ENCODE measurements at regions not wholly inside any gene's neighbourhood (a gene's known extent, or its start where the extent isn't known, plus 50 kb on each side); places are given as distances from the start of the nearest gene placed in this dataset.

GRCh38 chr2:15040429-15041084, 408.0 kb downstream of the LRATD1 start:
- TF ChIP-seq ZNF664 (tag by site-specific recombination; IDR thresholded peaks at IDR 0.05) (no peak), ZFP37 (tag by site-specific recombination; IDR thresholded peaks at IDR 0.05) (no peak), YY1 (tag by site-specific recombination; IDR thresholded peaks at IDR 0.05) (no peak), KLF8 (tag by site-specific recombination; IDR thresholded peaks at IDR 0.05) (no peak), ZNF362 (tag by site-specific recombination; IDR thresholded peaks at IDR 0.05) (no peak), ZBTB21 (tag by site-specific recombination; IDR thresholded peaks at IDR 0.05) (no peak), ZSCAN5A (tag by site-specific recombination; IDR thresholded peaks at IDR 0.05) (no peak), ZNF776 (tag by site-specific recombination; IDR thresholded peaks at IDR 0.05; ENCODE audit: borderline replicate concordance) (no peak), SP7 (tag by site-specific recombination; IDR thresholded peaks at IDR 0.05) (no peak), ZXDB (tag by site-specific recombination; IDR thresholded peaks at IDR 0.05) (no peak), ZNF654 (tag by site-specific recombination; IDR thresholded peaks at IDR 0.05; ENCODE audit: low read depth) (no peak), ZSCAN30 (tag by site-specific recombination; IDR thresholded peaks at IDR 0.05) (no peak)
- POLR2A ChIA-PET, result no interaction called here
- Histone ChIP-seq H3K9me3 (ENCODE audit: control insufficient read depth, insufficient read depth, low read depth, low read length) (no peaks in the 10 kb centered on the region), H3K4me1 (ENCODE audit: control insufficient read depth, insufficient read depth, low read length) (peaks cover 6% of the 10 kb centered on the region; the same call in 1 of the 2 replicates), H3K36me3 (ENCODE audit: control insufficient read depth in 2 of 2, insufficient read depth in 1 of 2, low read length in 2 of 2) (no peaks in the 10 kb centered on the region), H3K4me3 (ENCODE audit: low read depth, low read length) (no peak overlapping the region), H3K27ac (ENCODE audit: extremely low read depth, low read depth, low read length) (no peak overlapping the region)
- CTCF ChIA-PET, result interaction anchor here (0.7 to 3.0 kb wide), 3 partner anchors 17 to 507 kb away, joined by 3 to 9 read pairs (median 4); no protein-coding TSS in a partner anchor

- Histone ChIP-seq H3K36me3 (ENCODE audit: control insufficient read depth in 2 of 2, insufficient read depth in 1 of 2, low read length in 2 of 2) (no peaks in the 10 kb centered on the region), H3K27ac (ENCODE audit: extremely low read depth, low read depth, low read length) (no peak overlapping the region), H3K4me1 (ENCODE audit: control insufficient read depth, insufficient read depth, low read length) (peaks cover 6% of the 10 kb centered on the region; the same call in 1 of the 2 replicates), H3K9me3 (ENCODE audit: control insufficient read depth, insufficient read depth, low read depth, low read length) (no peaks in the 10 kb centered on the region), H3K4me3 (ENCODE audit: low read depth, low read length) (no peak overlapping the region)
- POLR2A ChIA-PET, result no interaction called here
- CTCF ChIA-PET, result interaction anchor here (3.0 kb wide), 1 partner anchor 138 kb away, joined by 9 read pairs; no protein-coding TSS in a partner anchor
- no peak for TF ChIP-seq KLF17 (tag by site-specific recombination; IDR thresholded peaks at IDR 0.05)
- TF ChIP-seq ZNF558 (tag by site-specific recombination; IDR thresholded peaks at IDR 0.05), result no peak
- TF ChIP-seq ZBTB10 (tag by site-specific recombination; IDR thresholded peaks at IDR 0.05), result no peak
- no peak for TF ChIP-seq ZEB2 (tag by site-specific recombination; IDR thresholded peaks at IDR 0.05)
- TF ChIP-seq WT1 (tag by site-specific recombination; IDR thresholded peaks at IDR 0.05), result no peak
Measured at GRCh38 chr2:15041429-15041837, 408.9 kb downstream of the LRATD1 start.

Measured in HEK293 (cell line).